ENCODE measurements at regions not wholly inside any gene's neighbourhood (a gene's known extent, or its start where the extent isn't known, plus 50 kb on each side); places are given as distances from the start of the nearest gene placed in this dataset.

- H4K91ac ChIP-seq (ENCODE audit: insufficient read depth, low read depth, low read length) = no peak overlapping the region
- H3K23ac ChIP-seq (ENCODE audit: low read depth, low read length) = no peak overlapping the region
- no peak overlapping the region for H2AK9ac ChIP-seq (replicated peaks; ENCODE audit: low read depth, low read length, poor library complexity)
- TF ChIP-seq ELK1 (IDR thresholded peaks at IDR 0.05; ENCODE audit: borderline replicate concordance, low read depth, low read length) = no peak
- no peak for TF ChIP-seq NFE2L2 (IDR thresholded peaks at IDR 0.05; ENCODE audit: low read depth, low read length)
- TF ChIP-seq CTCF (conservative IDR thresholded peaks at IDR 0.05; ENCODE audit: low read depth, low read length) = no peak
- no peak overlapping the region for H2BK15ac ChIP-seq (ENCODE audit: low read depth, low read length)
- no peaks in the 10 kb centered on the region; the same call in 1 of the 2 replicates for H3K27me3 ChIP-seq (ENCODE audit: control insufficient read depth, insufficient read depth, low read length)
- H2AFZ ChIP-seq (replicated peaks; ENCODE audit: low read length, poor library complexity) = no peak overlapping the region
- BruUV-seq (replicated peaks) = no TSS peak
- intact Hi-C loops (cut with micrococcal nuclease) (no loop called here), dilution Hi-C loops (cut with HindIII; ENCODE audit: low sequenced_read_pairs, unreplicated experiment) (no loop called here), in situ Hi-C loops (cut with MboI; ENCODE audit: low sequenced_read_pairs) (no loop called here)
- no peak overlapping the region for H4K5ac ChIP-seq (ENCODE audit: low read depth, low read length)
- no peak overlapping the region for H3K14ac ChIP-seq (replicated peaks; ENCODE audit: low read depth, low read length)
- H4K20me1 ChIP-seq (ENCODE audit: insufficient read depth, low read length) = no peaks in the 10 kb centered on the region
- no peak overlapping the region for H3K18ac ChIP-seq (ENCODE audit: low read depth, low read length)
- H3K56ac ChIP-seq (ENCODE audit: extremely low read depth, insufficient read depth, low read length) = no peak overlapping the region
- H3K27ac ChIP-seq (ENCODE audit: insufficient read depth, low read length) = no peak overlapping the region
- H3K4me2 ChIP-seq (ENCODE audit: low read depth, low read length) = no peak overlapping the region
- no peak overlapping the region for H3K4ac ChIP-seq (ENCODE audit: low read depth, low read length)
- H3K9me3 ChIP-seq (ENCODE audit: control insufficient read depth, insufficient read depth, low read length) = no peaks in the 10 kb centered on the region
- ChIA-PET CTCF (no interaction called here), POLR2A (ENCODE audit: unreplicated experiment) (no interaction called here)
- no peak overlapping the region for H4K8ac ChIP-seq (ENCODE audit: low read depth in 2 of 2, low read length in 2 of 2)
- H3K9ac ChIP-seq (ENCODE audit: low read depth, low read length) = no peak overlapping the region
- H3K4me3 ChIP-seq (ENCODE audit: insufficient read depth, low read depth, low read length) = no peak overlapping the region
- DNase-seq (no peak), ATAC-seq (ENCODE audit: low read depth) (no peak)
- no peak overlapping the region for H2BK5ac ChIP-seq (ENCODE audit: low read depth, low read length, poor library complexity, severe bottlenecking)
- no peaks in the 10 kb centered on the region for H3K79me1 ChIP-seq (ENCODE audit: low read depth in 1 of 2, low read length in 2 of 2)
- no peaks in the 10 kb centered on the region for H3K36me3 ChIP-seq (ENCODE audit: control insufficient read depth, insufficient read depth, low read length)
- H3K4me1 ChIP-seq (ENCODE audit: control insufficient read depth, insufficient read depth, low read length) = no peaks in the 10 kb centered on the region
- no peaks in the 10 kb centered on the region for H3K9me1 ChIP-seq (ENCODE audit: insufficient read depth, low read length)
- H2AK5ac ChIP-seq (ENCODE audit: low read depth, low read length) = no peak overlapping the region
- H2BK120ac ChIP-seq (ENCODE audit: low read depth, low read length) = no peak overlapping the region
- no peak overlapping the region for H2BK20ac ChIP-seq (ENCODE audit: low read depth, low read length)
- WGBS, 2 experiments (ENCODE audit: extremely low coverage in 2 of 2, insufficient read length in 1 of 2) = no CpG with 5 or more reads among the region's 1 CpG
Observed at GRCh38 chr4:144403893-144404292, 242.1 kb upstream of the HHIP start.
